H1 (cell line): ENCODE measurements at regions not wholly inside any gene's neighbourhood (a gene's known extent, or its start where the extent isn't known, plus 50 kb on each side); places are given as distances from the start of the nearest gene placed in this dataset.

Experiments
- CREB1 ChIP-seq: IDR thresholded peaks from 2 replicates; pipeline ENCODE4 v1.6.1; 2012; ENCODE audit warnings: inconsistent platforms
- EP300 ChIP-seq, 2 experiments: IDR thresholded peaks; 1 replicate in 1 of 2; 2 replicates in 1 of 2; pipeline ENCODE4 v1.6.1; 2011 to 2012; ENCODE audit warnings: low read depth in 2 of 2, low read length in 2 of 2, mild to moderate bottlenecking in 2 of 2, borderline replicate concordance in 1 of 2, inconsistent platforms in 1 of 2, moderate library complexity in 1 of 2
- GABPA ChIP-seq: IDR thresholded peaks from 2 replicates; pipeline ENCODE4 v1.6.1; 2011; ENCODE audit warnings: mild to moderate bottlenecking, low read length, moderate library complexity, borderline replicate concordance; ENCODE audit not compliant: insufficient read depth
- HDAC2 ChIP-seq, 2 experiments: fragments of 300-600 bp in 1 of 2; sonication (generic) in 1 of 2; IDR thresholded peaks; 2 replicates each; pipeline ENCODE4 v1.6.1; 2011 to 2012; ENCODE audit warnings: low read depth in 2 of 2, low read length in 2 of 2, mild to moderate bottlenecking in 2 of 2, moderate library complexity in 2 of 2, borderline replicate concordance in 1 of 2, inconsistent platforms in 1 of 2
- SIN3A ChIP-seq, 2 experiments: IDR thresholded peaks in 1 of 2; conservative IDR thresholded peaks in 1 of 2; 2 replicates each; pipeline ENCODE4 v1.6.1; 2011 to 2012; ENCODE audit warnings: low read length in 2 of 2, improper control_type of control experiment in 1 of 2, low read depth in 1 of 2, mild to moderate bottlenecking in 1 of 2
- SRF ChIP-seq: IDR thresholded peaks from 2 replicates; pipeline ENCODE4 v1.6.1; 2011; ENCODE audit warnings: mild to moderate bottlenecking, low read depth, low read length, moderate library complexity
- ZNF274 ChIP-seq: IDR thresholded peaks from 2 replicates; pipeline ENCODE4 v1.7.0; 2012; ENCODE audit warnings: low read length, borderline replicate concordance; ENCODE audit errors: extremely low read depth

- TF ChIP-seq HDAC2 (IDR thresholded peaks at IDR 0.05; ENCODE audit: borderline replicate concordance in 1 of 2, low read depth in 2 of 2, low read length in 2 of 2) (no peak), CREB1 (no peak), GABPA (no peak), SRF (no peak), EP300 (IDR thresholded peaks at IDR 0.05; ENCODE audit: borderline replicate concordance in 1 of 2, low read depth in 2 of 2, low read length in 2 of 2) (no peak), ZNF274 (no peak), SIN3A (conservative IDR thresholded peaks at IDR 0.05 in 1 of 2, IDR thresholded peaks at IDR 0.05 in 1 of 2; ENCODE audit: low read depth in 1 of 2, low read length in 2 of 2) (no peak)
These were observed 51.6 kb upstream of the SYN3 start (continued) for GRCh38 chr22:33109514-33110430.
